Natural killer cell (primary cell): ENCODE measurements at regions not wholly inside any gene's neighbourhood (a gene's known extent, or its start where the extent isn't known, plus 50 kb on each side); places are given as distances from the start of the nearest gene placed in this dataset.

ENCODE experiments used
- ATAC-seq, 3 donors: fragments of 150-1000 bp in 2 of 3; fragments of 200-7000 bp in 1 of 3; cut with Tn5 transposase; 1 replicate in 1 of 3; 2 replicates in 2 of 3; pipeline ENCODE4 v1.10.0; 2021; ENCODE audit warnings: mild to moderate bottlenecking in 2 of 3, moderate library complexity in 2 of 3
- DNase-seq, 2 donors: peaks; one replicate each; pipeline versions ENCODE4 v3.0.0 to v3.0.0-alpha.2; 2013 to 2021; ENCODE audit warnings: mixed read lengths in 1 of 2
- H3K27ac ChIP-seq: one replicate; pipeline ENCODE4 v1.5.1; 2013; ENCODE audit warnings: mild to moderate bottlenecking, low read length
- H3K27me3 ChIP-seq: one replicate; pipeline ENCODE4 v1.6.1; 2013; ENCODE audit warnings: low read length; ENCODE audit not compliant: control insufficient read depth, insufficient read depth
- H3K36me3 ChIP-seq: one replicate; pipeline ENCODE4 v1.6.1; 2013; ENCODE audit warnings: low read length; ENCODE audit not compliant: control insufficient read depth, insufficient read depth
- H3K4me1 ChIP-seq: one replicate; pipeline ENCODE4 v1.6.1; 2013; ENCODE audit warnings: low read length; ENCODE audit not compliant: control insufficient read depth, insufficient read depth
- H3K4me3 ChIP-seq: one replicate; pipeline ENCODE4 v1.5.1; 2013; ENCODE audit warnings: low read length
- H3K9me3 ChIP-seq: one replicate; pipeline ENCODE4 v1.6.1; 2013; ENCODE audit warnings: low read length; ENCODE audit not compliant: control insufficient read depth, insufficient read depth
- H3K27ac Mint-ChIP-seq, 2 donors: one replicate each; pipeline ENCODE4 v1.8.0; 2022; ENCODE audit warnings: mild to moderate bottlenecking in 2 of 2, mixed read lengths in 2 of 2, moderate library complexity in 1 of 2
- H3K27me3 Mint-ChIP-seq, 2 donors: one replicate each; pipeline ENCODE4 v1.8.0; 2022; ENCODE audit warnings: low read depth in 2 of 2, mixed read lengths in 2 of 2
- H3K36me3 Mint-ChIP-seq: one replicate; pipeline ENCODE4 v1.8.0; 2022; ENCODE audit warnings: mixed read lengths
- H3K4me1 Mint-ChIP-seq, 2 donors: one replicate each; pipeline ENCODE4 v1.8.0; 2022; ENCODE audit warnings: mixed read lengths in 2 of 2
- H3K4me3 Mint-ChIP-seq: one replicate; pipeline ENCODE4 v1.8.0; 2022; ENCODE audit warnings: mild to moderate bottlenecking, moderate library complexity, mixed read lengths
- H3K9me3 Mint-ChIP-seq, 2 donors: one replicate each; pipeline ENCODE4 v1.8.0; 2022; ENCODE audit warnings: mixed read lengths in 2 of 2
- WGBS: methylation state at CpG from one replicate; pipeline ENCODE4 v1.1.7; 2013; ENCODE audit warnings: missing lambda C conversion rate; ENCODE audit not compliant: insufficient coverage; 5-methylcytosine and 5-hydroxymethylcytosine counted together
- intact Hi-C: fragments of 100-400 bp; cut with micrococcal nuclease; formaldehyde crosslinking; loops from one replicate; pipeline ENCODE4 v1.14.2; 2022
- TF ChIP-seq, protein P1 (sequence below): fragments of 200-600 bp; IDR thresholded peaks from one replicate; pipeline ENCODE4 v1.8.0; 2022; ENCODE audit warnings: antibody characterized with exemption

DNA sequence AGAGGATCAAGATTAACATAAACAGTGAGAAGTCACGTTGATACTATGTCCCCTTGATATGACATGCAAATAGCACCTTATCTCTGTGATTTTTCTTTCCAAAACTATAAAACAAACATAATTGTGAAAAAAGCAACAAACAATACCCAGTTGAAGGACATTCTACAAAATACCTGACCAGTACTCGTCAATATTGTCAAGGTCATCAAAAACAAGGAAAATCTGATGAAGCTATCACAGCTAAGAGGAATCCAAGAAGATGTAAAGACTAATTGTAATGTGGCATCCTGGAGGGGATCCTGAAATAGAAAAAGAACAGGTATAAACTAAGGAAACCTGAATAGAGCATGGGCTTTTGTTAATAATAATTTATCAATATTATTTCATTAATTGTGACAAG, 321.5 kb upstream of the MAP2 start:
- H3K27me3 ChIP-seq, result no peaks in the 10 kb centered on the region
- TF ChIP-seq, protein P1, sequence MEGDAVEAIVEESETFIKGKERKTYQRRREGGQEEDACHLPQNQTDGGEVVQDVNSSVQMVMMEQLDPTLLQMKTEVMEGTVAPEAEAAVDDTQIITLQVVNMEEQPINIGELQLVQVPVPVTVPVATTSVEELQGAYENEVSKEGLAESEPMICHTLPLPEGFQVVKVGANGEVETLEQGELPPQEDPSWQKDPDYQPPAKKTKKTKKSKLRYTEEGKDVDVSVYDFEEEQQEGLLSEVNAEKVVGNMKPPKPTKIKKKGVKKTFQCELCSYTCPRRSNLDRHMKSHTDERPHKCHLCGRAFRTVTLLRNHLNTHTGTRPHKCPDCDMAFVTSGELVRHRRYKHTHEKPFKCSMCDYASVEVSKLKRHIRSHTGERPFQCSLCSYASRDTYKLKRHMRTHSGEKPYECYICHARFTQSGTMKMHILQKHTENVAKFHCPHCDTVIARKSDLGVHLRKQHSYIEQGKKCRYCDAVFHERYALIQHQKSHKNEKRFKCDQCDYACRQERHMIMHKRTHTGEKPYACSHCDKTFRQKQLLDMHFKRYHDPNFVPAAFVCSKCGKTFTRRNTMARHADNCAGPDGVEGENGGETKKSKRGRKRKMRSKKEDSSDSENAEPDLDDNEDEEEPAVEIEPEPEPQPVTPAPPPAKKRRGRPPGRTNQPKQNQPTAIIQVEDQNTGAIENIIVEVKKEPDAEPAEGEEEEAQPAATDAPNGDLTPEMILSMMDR, result no peak
- no peak for DNase-seq
- H3K4me3 ChIP-seq, result no peak overlapping the region
- H3K4me1 ChIP-seq, result no peaks in the 10 kb centered on the region
- ATAC-seq, result no peak
- no peaks in the 10 kb centered on the region for H3K36me3 ChIP-seq
- no peak overlapping the region for H3K27ac ChIP-seq
- H3K4me3 Mint-ChIP-seq, result no peak overlapping the region
- H3K4me1 Mint-ChIP-seq, result no peaks in the 10 kb centered on the region
- peaks cover 27% of the 10 kb centered on the region for H3K36me3 Mint-ChIP-seq
- WGBS, result 82% methylated on average over 1 of the region's 2 CpGs
- peaks cover 19 to 37% of the 10 kb centered on the region in 2 donors for H3K9me3 Mint-ChIP-seq
- intact Hi-C loops, result no loop called here
- no peaks in the 10 kb centered on the region for H3K27me3 Mint-ChIP-seq
- no peaks in the 10 kb centered on the region for H3K9me3 ChIP-seq
- H3K27ac Mint-ChIP-seq, result no peak overlapping the region

DNA sequence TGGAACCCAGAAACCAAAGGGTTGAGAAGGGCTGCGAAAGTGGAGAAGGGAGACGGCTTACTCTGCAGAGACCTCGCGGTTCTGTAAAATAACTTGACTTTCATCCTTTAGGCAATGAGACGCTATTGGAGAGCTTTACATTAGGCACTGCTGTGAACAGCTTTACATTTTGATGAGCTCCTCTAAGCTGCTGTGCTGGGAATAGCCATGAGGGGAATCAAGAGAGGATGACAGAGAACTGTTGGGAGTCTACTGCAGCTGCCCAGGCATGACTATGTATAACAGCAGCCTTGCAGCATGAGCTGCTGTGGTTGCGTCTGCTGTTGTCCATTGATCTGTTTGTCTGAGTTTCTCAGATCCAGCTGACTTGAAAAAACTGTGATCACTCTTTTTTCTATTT, 310.8 kb upstream of the MAP2 start:
- H3K9me3 ChIP-seq, result no peaks in the 10 kb centered on the region
- Mint-ChIP-seq H3K36me3 (no peaks in the 10 kb centered on the region), H3K4me3 (no peak overlapping the region), H3K27ac (no peak overlapping the region), H3K27me3 (no peaks in the 10 kb centered on the region), H3K9me3 (peaks cover 4 to 13% of the 10 kb centered on the region in 2 donors), H3K4me1 (no peaks in the 10 kb centered on the region)
- no peak overlapping the region for H3K4me3 ChIP-seq
- 96% methylated on average over 6 of the region's 6 CpGs for WGBS
- no peaks in the 10 kb centered on the region for H3K4me1 ChIP-seq
- no peak overlapping the region for H3K27ac ChIP-seq
- intact Hi-C loops, result no loop called here
- DNase-seq, result no peak
- TF ChIP-seq, protein P1, result no peak
- no peaks in the 10 kb centered on the region for H3K27me3 ChIP-seq
- ATAC-seq, result no peak
- no peaks in the 10 kb centered on the region for H3K36me3 ChIP-seq

DNA sequence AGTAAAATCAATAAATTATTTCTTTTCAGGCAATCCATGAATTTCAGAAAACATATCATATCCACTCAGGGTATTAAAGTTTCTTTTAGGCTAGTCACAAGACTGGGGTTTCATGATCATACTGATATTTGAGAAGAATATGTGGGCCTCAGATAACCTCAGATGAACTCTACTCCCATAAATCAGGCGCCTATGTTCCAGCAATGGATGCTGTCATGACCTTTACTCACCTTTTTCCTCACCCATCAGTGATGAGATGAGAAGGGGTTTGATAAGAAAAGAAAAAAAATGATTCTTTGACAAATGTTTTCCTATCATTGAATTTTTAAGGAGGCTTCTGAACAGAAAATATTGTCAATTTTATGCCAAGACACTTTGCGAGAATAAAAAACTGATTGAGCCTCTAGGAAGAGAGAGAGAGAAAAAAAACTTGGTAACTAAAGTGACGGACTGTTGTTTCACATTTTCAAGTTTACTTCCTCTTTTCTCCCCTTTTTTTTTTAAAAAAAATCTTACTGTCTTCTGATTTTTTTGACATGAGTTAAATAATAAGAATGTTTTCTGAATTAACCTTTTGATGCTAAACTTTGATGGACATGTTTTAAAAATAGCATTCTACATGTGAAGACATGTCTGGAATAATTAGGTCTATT, 309.1 kb upstream of the MAP2 start:
- no peak overlapping the region for H3K4me3 ChIP-seq
- no peaks in the 10 kb centered on the region for H3K9me3 ChIP-seq
- Mint-ChIP-seq H3K4me3 (no peak overlapping the region), H3K36me3 (no peaks in the 10 kb centered on the region), H3K4me1 (no peaks in the 10 kb centered on the region), H3K27ac (no peak overlapping the region), H3K9me3 (peaks cover 4 to 15% of the 10 kb centered on the region in 2 donors), H3K27me3 (no peaks in the 10 kb centered on the region)
- no peaks in the 10 kb centered on the region for H3K36me3 ChIP-seq
- no peaks in the 10 kb centered on the region for H3K4me1 ChIP-seq
- no peak overlapping the region for H3K27ac ChIP-seq
- ATAC-seq (no peak), DNase-seq (no peak)
- no peaks in the 10 kb centered on the region for H3K27me3 ChIP-seq
- WGBS, result no CpG with 5 or more reads among the region's 3 CpGs
- intact Hi-C loops, result no loop called here
- TF ChIP-seq, protein P1, result no peak

DNA sequence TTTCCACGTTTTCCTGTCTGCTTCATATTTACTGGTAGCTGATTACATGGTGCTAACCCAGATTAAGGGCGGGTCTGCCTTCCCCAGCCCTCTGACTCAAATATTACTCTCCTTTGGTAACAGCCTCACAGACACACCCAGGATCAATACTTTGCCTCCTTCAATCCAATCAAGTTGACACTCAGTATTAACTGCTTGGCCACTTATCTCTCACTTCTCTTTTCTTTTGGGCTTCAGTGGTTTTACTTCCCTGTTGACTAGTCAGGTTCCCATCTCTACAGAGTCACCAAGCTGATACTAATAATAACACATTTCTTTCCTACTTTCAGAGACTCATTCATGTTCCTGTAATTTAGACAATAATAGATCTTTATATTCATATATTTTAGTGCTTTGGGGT, 302.2 kb upstream of the MAP2 start:
- Histone ChIP-seq H3K36me3 (no peaks in the 10 kb centered on the region), H3K27ac (no peak overlapping the region), H3K4me1 (no peaks in the 10 kb centered on the region), H3K9me3 (no peaks in the 10 kb centered on the region), H3K27me3 (no peaks in the 10 kb centered on the region), H3K4me3 (no peak overlapping the region)
- ATAC-seq, result no peak
- Mint-ChIP-seq H3K4me1 (no peaks in the 10 kb centered on the region), H3K9me3 (peaks cover 15 to 27% of the 10 kb centered on the region in 2 donors), H3K27ac (no peak overlapping the region), H3K4me3 (no peak overlapping the region), H3K27me3 (no peaks in the 10 kb centered on the region), H3K36me3 (no peaks in the 10 kb centered on the region)
- TF ChIP-seq, protein P1, result no peak
- DNase-seq, result no peak
- intact Hi-C loops, result no loop called here
- WGBS, result 79% methylated on average over 2 of the region's 2 CpGs
